GM12878 (cell line): ENCODE measurements at regions not wholly inside any gene's neighbourhood (a gene's known extent, or its start where the extent isn't known, plus 50 kb on each side); places are given as distances from the start of the nearest gene placed in this dataset.

ENCODE experiments used
- ATAC-seq: fragments of 200-7000 bp; cut with Tn5 transposase; 3 replicates; pipeline ENCODE4 v1.9.1; 2020; ENCODE audit warnings: mild to moderate bottlenecking, moderate library complexity
- BruUV-seq: library from RNA; stranded (reverse); fragments of 400-500 nt; replicated peaks from 2 replicates; lab custom pipeline; 2021; lab: Mats Ljungman, UMichigan
- CTCF ChIA-PET: fragments of 300-600 bp; sonication (Branson Sonifier 250); formaldehyde crosslinking; extraction: SDS; loops from one replicate; lab custom pipeline; 2021; ENCODE audit warnings: inconsistent platforms; lab: Yijun Ruan, JAX
- POLR2A ChIA-PET: fragments of 350-600 bp; formaldehyde crosslinking; extraction: SDS; loops from one replicate; lab custom pipeline; 2021; ENCODE audit warnings: inconsistent platforms; lab: Charles Lee
- RAD21 ChIA-PET: fragments of 300-600 bp; sonication (Branson Sonifier 250); formaldehyde crosslinking; loops from one replicate; lab custom pipeline; 2023; ENCODE audit warnings: antibody characterized with exemption; ENCODE audit not compliant: unreplicated experiment; lab: Charles Lee
- SMC1A ChIA-PET: fragments of 300-600 bp; sonication (Branson Sonifier 250); formaldehyde crosslinking; loops from one replicate; lab custom pipeline; 2023; ENCODE audit not compliant: unreplicated experiment, uncharacterized antibody; lab: Charles Lee
- DNase-seq: peaks from one replicate; pipeline ENCODE4 v3.0.0-alpha.2; 2011; ENCODE audit warnings: low read depth, low spot score
- FAIRE-seq: peaks from 3 replicates; lab custom pipeline; 2011; peaks lifted over from hg19 to GRCh38; lab: Jason Lieb, UNC
- H2AFZ ChIP-seq: 2 replicates; pipeline ENCODE4 v1.6.0; 2011; ENCODE audit warnings: low read depth, low read length, control low read depth; ENCODE audit not compliant: control insufficient read depth
- H3K27ac ChIP-seq: 2 replicates; pipeline ENCODE4 v1.5.1; 2011; ENCODE audit warnings: control low read depth; ENCODE audit not compliant: control insufficient read depth, insufficient read depth
- H3K27me3 ChIP-seq, 2 experiments: replicated peaks in 1 of 2; 2 replicates each; pipeline versions ENCODE4 v1.6.0 to v1.6.1; 2011; ENCODE audit warnings: low read length in 1 of 2; ENCODE audit not compliant: control insufficient read depth in 2 of 2, insufficient read depth in 2 of 2
- H3K36me3 ChIP-seq, 2 experiments: 2 replicates each; pipeline ENCODE4 v1.5.1; 2011; ENCODE audit warnings: low read length in 1 of 2; ENCODE audit not compliant: control insufficient read depth in 2 of 2, insufficient read depth in 2 of 2
- H3K4me1 ChIP-seq: 2 replicates; pipeline ENCODE4 v1.6.1; 2011; ENCODE audit warnings: mild to moderate bottlenecking, low read length, moderate library complexity, mixed read lengths; ENCODE audit not compliant: control insufficient read depth, insufficient read depth
- H3K4me2 ChIP-seq: 2 replicates; pipeline ENCODE4 v1.6.0; 2011; ENCODE audit warnings: control low read depth; ENCODE audit not compliant: control insufficient read depth, insufficient read depth
- H3K4me3 ChIP-seq: fragments of 200-600 bp; sonication (generic); 2 replicates; pipeline ENCODE4 v1.5.1; 2016
- H3K79me2 ChIP-seq: 2 replicates; pipeline ENCODE4 v1.6.0; 2011; ENCODE audit warnings: low read length; ENCODE audit not compliant: control insufficient read depth, insufficient read depth
- H3K9ac ChIP-seq: 2 replicates; pipeline ENCODE4 v1.8.0; 2011; ENCODE audit warnings: low read length, control low read depth, mixed read lengths; ENCODE audit not compliant: control insufficient read depth, insufficient read depth
- H3K9me3 ChIP-seq: replicated peaks from 3 replicates; pipeline ENCODE4 v1.5.1; 2011; ENCODE audit warnings: mild to moderate bottlenecking, low read length; ENCODE audit not compliant: control insufficient read depth, insufficient read depth
- H4K20me1 ChIP-seq: 2 replicates; pipeline ENCODE4 v1.6.0; 2011; ENCODE audit not compliant: control insufficient read depth, insufficient read depth
- BRCA1 ChIP-seq: IDR thresholded peaks from 2 replicates; pipeline ENCODE4 v1.6.1; 2011; ENCODE audit warnings: low read depth, low read length, improper control_type of control experiment
- CHD1 ChIP-seq: IDR thresholded peaks from 2 replicates; pipeline ENCODE4 v1.6.1; 2012; ENCODE audit warnings: low read depth, low read length, improper control_type of control experiment
- CHD2 ChIP-seq: IDR thresholded peaks from 2 replicates; pipeline ENCODE4 v1.6.1; 2011; ENCODE audit warnings: low read depth, low read length, improper control_type of control experiment, borderline replicate concordance
- ESRRA ChIP-seq: IDR thresholded peaks from 2 replicates; pipeline ENCODE4 v1.6.1; 2012; ENCODE audit warnings: mild to moderate bottlenecking, low read length, improper control_type of control experiment
- GATAD2B ChIP-seq: fragments of 450-650 bp; conservative IDR thresholded peaks from 2 replicates; pipeline ENCODE4 v1.6.1; 2017; ENCODE audit warnings: low read depth, mild to moderate bottlenecking, moderate library complexity
- JUND ChIP-seq: IDR thresholded peaks from 2 replicates; pipeline ENCODE4 v1.6.1; 2012; ENCODE audit warnings: low read depth, mild to moderate bottlenecking, low read length, improper control_type of control experiment, moderate library complexity
- MLLT1 ChIP-seq: fragments of 450-650 bp; IDR thresholded peaks from 2 replicates; pipeline ENCODE4 v1.6.1; 2016; ENCODE audit warnings: mild to moderate bottlenecking
- POLR2A ChIP-seq: IDR thresholded peaks from 2 replicates; pipeline ENCODE4 v1.6.1; 2011; ENCODE audit warnings: low read depth, mild to moderate bottlenecking, low read length
- POU2F2 ChIP-seq: IDR thresholded peaks from 3 replicates; pipeline ENCODE4 v1.6.1; 2011; ENCODE audit warnings: low read depth, mild to moderate bottlenecking, low read length, borderline replicate concordance
- RCOR1 ChIP-seq: conservative IDR thresholded peaks from 2 replicates; pipeline ENCODE4 v1.6.1; 2012; ENCODE audit warnings: low read depth, low read length, improper control_type of control experiment
- SIX5 ChIP-seq: IDR thresholded peaks from 2 replicates; pipeline ENCODE4 v1.6.1; 2011; ENCODE audit warnings: mild to moderate bottlenecking, low read depth, low read length, moderate library complexity; ENCODE audit not compliant: severe bottlenecking
- SMC3 ChIP-seq: IDR thresholded peaks from 2 replicates; pipeline ENCODE4 v1.6.1; 2011; ENCODE audit warnings: low read length, improper control_type of control experiment, borderline replicate concordance
- ZNF207 ChIP-seq: fragments of 450-650 bp; IDR thresholded peaks from 2 replicates; pipeline ENCODE4 v1.6.1; 2014; ENCODE audit warnings: antibody characterized with exemption, mild to moderate bottlenecking, borderline replicate concordance
- ZNF217 ChIP-seq: fragments of 450-650 bp; IDR thresholded peaks from 2 replicates; pipeline ENCODE4 v1.6.1; 2017; ENCODE audit warnings: antibody characterized with exemption, mild to moderate bottlenecking
- in situ Hi-C: fragments of 300-500 bp; cut with MboI; formaldehyde crosslinking; loops from 9 replicates; pipeline ENCODE4 v1.14.3; 2018; ENCODE audit warnings: mixed read lengths
- intact Hi-C: fragments of 100-400 bp; cut with micrococcal nuclease; formaldehyde crosslinking; loops from one replicate; pipeline ENCODE4 v1.14.2; 2022; ENCODE audit not compliant: unreplicated experiment

GRCh38 chr2:221924576-221924975, 352.5 kb upstream of the EPHA4 start:
- in situ Hi-C loops = no loop called here
- BruUV-seq = no TSS peak
- intact Hi-C loops = no loop called here
- no peaks in the 10 kb centered on the region for H3K36me3 ChIP-seq
- H4K20me1 ChIP-seq = no peaks in the 10 kb centered on the region
- ChIA-PET POLR2A (no interaction called here), CTCF (no interaction called here), SMC1A (interaction anchor here (0.7 to 1.0 kb wide), 2 partner anchors 10 to 344 kb away, joined by 4 to 5 read pairs; no protein-coding TSS in a partner anchor), RAD21 (no interaction called here)
- H3K27ac ChIP-seq = no peak overlapping the region
- no peaks in the 10 kb centered on the region for H3K79me2 ChIP-seq
- FAIRE-seq (no peak), DNase-seq (no peak), ATAC-seq (no peak)
- no peak overlapping the region for H2AFZ ChIP-seq
- H3K4me1 ChIP-seq = no peaks in the 10 kb centered on the region
- no peak overlapping the region for H3K4me3 ChIP-seq
- TF ChIP-seq SIX5 (no peak), BRCA1 (no peak), RCOR1 (no peak), ZNF207 (no peak), POLR2A (no peak), JUND (no peak), CHD2 (no peak), SMC3 (no peak), MLLT1 (no peak), ZNF217 (no peak), ESRRA (no peak), POU2F2 (no peak), GATAD2B (no peak), CHD1 (no peak)
- no peak overlapping the region for H3K4me2 ChIP-seq
- no peaks in the 10 kb centered on the region for H3K27me3 ChIP-seq
- H3K9ac ChIP-seq = no peak overlapping the region
- H3K9me3 ChIP-seq = no peaks in the 10 kb centered on the region
